ENCODE measurements at regions not wholly inside any gene's neighbourhood (a gene's known extent, or its start where the extent isn't known, plus 50 kb on each side); places are given as distances from the start of the nearest gene placed in this dataset.

GRCh38 chr1:47694011-47694890 is 256.4 kb downstream of the FOXD2 start:
- no peak overlapping the region for H3K27ac ChIP-seq (ENCODE audit: low read length in 2 of 2)
- H3K4me2 ChIP-seq (replicated peaks; ENCODE audit: low read depth, low read length, poor library complexity, severe bottlenecking) = no peak overlapping the region
- H3K4me3 Mint-ChIP-seq = no peak overlapping the region
- no peaks in the 10 kb centered on the region for H3K4me1 Mint-ChIP-seq
- H3K27ac Mint-ChIP-seq = no peak overlapping the region
- H4K20me1 ChIP-seq (ENCODE audit: control insufficient read depth, insufficient read depth, low read length, poor library complexity, severe bottlenecking) = no peaks in the 10 kb centered on the region
- POLR2A ChIA-PET = no interaction called here
- no peaks in the 10 kb centered on the region for H3K9me3 Mint-ChIP-seq (ENCODE audit: insufficient read depth)
- no peaks in the 10 kb centered on the region for H3K9me3 ChIP-seq (ENCODE audit: control extremely low read depth in 1 of 3, control insufficient read depth in 2 of 3, insufficient read depth in 1 of 3, low read length in 2 of 3)
- H3K36me3 ChIP-seq (replicated peaks in 1 of 2; ENCODE audit: control extremely low read depth in 1 of 2, control insufficient read depth in 1 of 2, extremely low read depth in 1 of 2, insufficient read depth in 2 of 2, low read length in 1 of 2) = no peaks in the 10 kb centered on the region
- intact Hi-C loops (cut with micrococcal nuclease) = no loop called here
- no peak for TF ChIP-seq EZH2 (IDR thresholded peaks at IDR 0.05; ENCODE audit: borderline replicate concordance, insufficient read depth, low read depth, low read length, poor library complexity, severe bottlenecking)
- no peak for TF ChIP-seq CTCF (IDR thresholded peaks at IDR 0.05)
- no peak for ATAC-seq (ENCODE audit: low read depth)
- H3K27me3 Mint-ChIP-seq = peaks cover 13% of the 10 kb centered on the region
- H3K4me1 ChIP-seq (ENCODE audit: control insufficient read depth in 2 of 2, insufficient read depth in 2 of 2, low read length in 2 of 2) = no peaks in the 10 kb centered on the region
- no peak overlapping the region for H2AFZ ChIP-seq (ENCODE audit: insufficient read depth, low read depth, low read length, poor library complexity, severe bottlenecking)
- 90% methylated on average over 14 of the region's 14 CpGs for WGBS (ENCODE audit: insufficient coverage)
- H3K27me3 ChIP-seq (replicated peaks in 1 of 4; ENCODE audit: control extremely low read depth in 1 of 4, control insufficient read depth in 3 of 4, insufficient read depth in 4 of 4, low read length in 3 of 4) = peaks cover 0 to 2% (median 0%) of the 10 kb centered on the region in 4 experiments
- H3K4me3 ChIP-seq (ENCODE audit: control extremely low read depth in 1 of 5, extremely low read depth in 1 of 5, insufficient read depth in 1 of 5, low read depth in 2 of 5, low read length in 4 of 5) = no peak overlapping the region
- H3K79me2 ChIP-seq (ENCODE audit: control insufficient read depth, insufficient read depth, low read length) = no peaks in the 10 kb centered on the region
- CTCF ChIA-PET = no interaction called here
- no peak overlapping the region for H3K9ac ChIP-seq (ENCODE audit: low read length)
- no peak for DNase-seq

DNA sequence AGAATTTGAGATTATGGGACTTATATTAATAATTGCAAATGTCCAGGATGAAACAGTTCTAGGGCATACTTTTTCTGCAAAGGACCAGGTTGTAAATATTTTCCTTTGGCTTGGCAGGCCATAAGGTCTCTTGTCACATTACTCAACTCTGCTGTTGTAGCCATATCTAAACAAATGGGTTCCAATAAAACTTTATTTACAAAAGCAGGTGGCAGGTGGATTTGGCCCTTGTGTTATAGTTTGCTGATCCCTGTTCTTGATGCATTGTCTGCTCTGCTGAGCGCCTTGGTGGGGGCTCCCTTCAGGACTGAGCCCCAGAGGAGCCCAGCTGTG is 258.5 kb downstream of the FOXD2 start:
- H3K79me2 ChIP-seq (ENCODE audit: control insufficient read depth, insufficient read depth, low read length) = no peaks in the 10 kb centered on the region
- no peak overlapping the region for H3K4me2 ChIP-seq (replicated peaks; ENCODE audit: low read depth, low read length, poor library complexity, severe bottlenecking)
- H3K4me1 ChIP-seq (ENCODE audit: control insufficient read depth in 2 of 2, insufficient read depth in 2 of 2, low read length in 2 of 2) = no peaks in the 10 kb centered on the region
- H3K27ac Mint-ChIP-seq = no peak overlapping the region
- no peaks in the 10 kb centered on the region for H3K36me3 ChIP-seq (replicated peaks in 1 of 2; ENCODE audit: control extremely low read depth in 1 of 2, control insufficient read depth in 1 of 2, extremely low read depth in 1 of 2, insufficient read depth in 2 of 2, low read length in 1 of 2)
- no peak overlapping the region for H3K9ac ChIP-seq (ENCODE audit: low read length)
- H3K27me3 ChIP-seq (replicated peaks in 1 of 4; ENCODE audit: control extremely low read depth in 1 of 4, control insufficient read depth in 3 of 4, insufficient read depth in 4 of 4, low read length in 3 of 4) = peaks cover 0 to 2% (median 0%) of the 10 kb centered on the region in 4 experiments
- no peaks in the 10 kb centered on the region for H3K9me3 Mint-ChIP-seq (ENCODE audit: insufficient read depth)
- no peaks in the 10 kb centered on the region for H3K4me1 Mint-ChIP-seq
- H4K20me1 ChIP-seq (ENCODE audit: control insufficient read depth, insufficient read depth, low read length, poor library complexity, severe bottlenecking) = no peaks in the 10 kb centered on the region
- H2AFZ ChIP-seq (ENCODE audit: insufficient read depth, low read depth, low read length, poor library complexity, severe bottlenecking) = no peak overlapping the region
- WGBS (ENCODE audit: insufficient coverage) = 100% methylated on average over 1 of the region's 1 CpG
- DNase-seq (no peak), ATAC-seq (ENCODE audit: low read depth) (no peak)
- no peak overlapping the region for H3K4me3 ChIP-seq (ENCODE audit: control extremely low read depth in 1 of 5, extremely low read depth in 1 of 5, insufficient read depth in 1 of 5, low read depth in 2 of 5, low read length in 4 of 5)
- H3K4me3 Mint-ChIP-seq = no peak overlapping the region
- H3K27ac ChIP-seq (ENCODE audit: low read length in 2 of 2) = no peak overlapping the region
- intact Hi-C loops (cut with micrococcal nuclease) = no loop called here
- ChIA-PET POLR2A (no interaction called here), CTCF (interaction anchor here (1.5 kb wide), 1 partner anchor 14 kb away, joined by 4 read pairs; no protein-coding TSS in a partner anchor)
- peaks cover 4% of the 10 kb centered on the region for H3K27me3 Mint-ChIP-seq
- no peaks in the 10 kb centered on the region for H3K9me3 ChIP-seq (ENCODE audit: control extremely low read depth in 1 of 3, control insufficient read depth in 2 of 3, insufficient read depth in 1 of 3, low read length in 2 of 3)
- no peak for TF ChIP-seq CTCF (IDR thresholded peaks at IDR 0.05)
- no peak for TF ChIP-seq EZH2 (IDR thresholded peaks at IDR 0.05; ENCODE audit: borderline replicate concordance, insufficient read depth, low read depth, low read length, poor library complexity, severe bottlenecking)

Data from B cell (primary cell).